Mesenchymal stem cell (in vitro differentiated cells and primary cell): ENCODE measurements at regions not wholly inside any gene's neighbourhood (a gene's known extent, or its start where the extent isn't known, plus 50 kb on each side); places are given as distances from the start of the nearest gene placed in this dataset.

Source experiments
- DNase-seq: peaks from one replicate; pipeline ENCODE4 v3.0.0-alpha.2; 2013
- H2AFZ ChIP-seq: one replicate; pipeline ENCODE4 v1.6.1; 2013; ENCODE audit warnings: low read depth, mild to moderate bottlenecking, control low read depth, inconsistent platforms, low read length, moderate library complexity
- H2AK5ac ChIP-seq: 2 replicates; pipeline ENCODE4 v1.6.1; 2013; ENCODE audit warnings: low read length, moderate library complexity, mild to moderate bottlenecking, inconsistent platforms; ENCODE audit not compliant: severe bottlenecking
- H2BK120ac ChIP-seq: one replicate; pipeline ENCODE4 v1.6.1; 2013; ENCODE audit warnings: low read depth, mild to moderate bottlenecking, inconsistent platforms, low read length, moderate library complexity
- H2BK12ac ChIP-seq, 2 experiments: one replicate each; pipeline ENCODE4 v1.6.1; 2013; ENCODE audit warnings: inconsistent platforms in 2 of 2, low read length in 2 of 2, mild to moderate bottlenecking in 2 of 2, moderate library complexity in 2 of 2, control low read depth in 1 of 2
- H2BK15ac ChIP-seq: one replicate; pipeline ENCODE4 v1.6.1; 2013; ENCODE audit warnings: mild to moderate bottlenecking, low read depth, inconsistent platforms; ENCODE audit not compliant: poor library complexity, severe bottlenecking
- H2BK5ac ChIP-seq: 2 replicates; pipeline ENCODE4 v1.6.1; 2013; ENCODE audit warnings: low read depth, mild to moderate bottlenecking, low read length, control low read depth, inconsistent platforms; ENCODE audit not compliant: poor library complexity, severe bottlenecking
- H3K14ac ChIP-seq, 2 experiments: one replicate each; pipeline ENCODE4 v1.6.1; 2013; ENCODE audit warnings: inconsistent platforms in 2 of 2, low read length in 2 of 2, control low read depth in 1 of 2, mild to moderate bottlenecking in 1 of 2, moderate library complexity in 1 of 2
- H3K18ac ChIP-seq, 2 experiments: one replicate each; pipeline ENCODE4 v1.6.1; 2013; ENCODE audit warnings: inconsistent platforms in 2 of 2, low read length in 2 of 2, control low read depth in 1 of 2, low read depth in 1 of 2, mild to moderate bottlenecking in 1 of 2
- H3K23ac ChIP-seq, 2 experiments: one replicate each; pipeline ENCODE4 v1.6.1; 2013; ENCODE audit warnings: inconsistent platforms in 2 of 2, low read length in 2 of 2, mild to moderate bottlenecking in 2 of 2, moderate library complexity in 2 of 2, control low read depth in 1 of 2
- H3K27ac ChIP-seq: 2 replicates; pipeline ENCODE4 v1.5.1; 2013; ENCODE audit warnings: mild to moderate bottlenecking, moderate library complexity, low read length, control low read depth, inconsistent platforms; ENCODE audit not compliant: poor library complexity, severe bottlenecking
- H3K27me3 ChIP-seq, 2 experiments: 2 replicates each; pipeline versions ENCODE4 v1.6.1 to v1.7.0; 2013; ENCODE audit warnings: low read length in 2 of 2, mild to moderate bottlenecking in 2 of 2, moderate library complexity in 2 of 2, control low read depth in 1 of 2, inconsistent platforms in 1 of 2; ENCODE audit not compliant: control insufficient read depth in 1 of 2, insufficient read depth in 1 of 2
- H3K36me3 ChIP-seq, 2 experiments: 2 replicates each; pipeline versions ENCODE4 v1.6.1 to v1.7.0; 2013; ENCODE audit warnings: low read length in 2 of 2, control low read depth in 1 of 2, inconsistent platforms in 1 of 2, low read depth in 1 of 2, mild to moderate bottlenecking in 1 of 2; ENCODE audit not compliant: insufficient read depth in 2 of 2, control insufficient read depth in 1 of 2
- H3K4ac ChIP-seq, 2 experiments: one replicate each; pipeline ENCODE4 v1.6.1; 2013; ENCODE audit warnings: inconsistent platforms in 2 of 2, low read length in 2 of 2, mild to moderate bottlenecking in 2 of 2, moderate library complexity in 2 of 2, control low read depth in 1 of 2, low read depth in 1 of 2
- H3K4me1 ChIP-seq: 2 replicates; pipeline ENCODE4 v1.6.1; 2013; ENCODE audit warnings: low read depth, low read length, control low read depth; ENCODE audit not compliant: control insufficient read depth, insufficient read depth
- H3K4me2 ChIP-seq: 2 replicates; pipeline ENCODE4 v1.6.1; 2013; ENCODE audit warnings: low read length, mild to moderate bottlenecking, inconsistent platforms; ENCODE audit not compliant: poor library complexity, severe bottlenecking
- H3K4me3 ChIP-seq, 2 experiments: 2 replicates each; pipeline versions ENCODE4 v1.5.1 to v1.7.0; 2013; ENCODE audit warnings: low read length in 2 of 2, mild to moderate bottlenecking in 2 of 2, control low read depth in 1 of 2, low read depth in 1 of 2; ENCODE audit not compliant: insufficient read depth in 1 of 2
- H3K79me1 ChIP-seq: replicated peaks from 2 replicates; pipeline ENCODE4 v1.6.1; 2013; ENCODE audit warnings: mild to moderate bottlenecking, control low read depth, low read length, inconsistent platforms; ENCODE audit not compliant: poor library complexity, severe bottlenecking
- H3K9ac ChIP-seq: 2 replicates; pipeline ENCODE4 v1.7.0; 2013; ENCODE audit warnings: mild to moderate bottlenecking, low read length, moderate library complexity
- H3K9me3 ChIP-seq: 2 replicates; pipeline ENCODE4 v1.7.0; 2013; ENCODE audit warnings: mild to moderate bottlenecking, low read length; ENCODE audit not compliant: control insufficient read depth
- H4K8ac ChIP-seq: one replicate; pipeline ENCODE4 v1.6.1; 2013; ENCODE audit warnings: inconsistent platforms, mild to moderate bottlenecking, low read length, moderate library complexity
- H4K91ac ChIP-seq: one replicate; pipeline ENCODE4 v1.6.1; 2013; ENCODE audit warnings: mild to moderate bottlenecking, low read length, inconsistent platforms
- WGBS: methylation state at CpG from one replicate; pipeline ENCODE4 v1.1.7; 2013; ENCODE audit warnings: mixed read lengths; 5-methylcytosine and 5-hydroxymethylcytosine counted together

- no peak overlapping the region for H2AFZ ChIP-seq
- DNase-seq, result no peak
- H2BK5ac ChIP-seq, result no peak overlapping the region
- no peak overlapping the region for H3K18ac ChIP-seq
- no peaks in the 10 kb centered on the region for H3K27me3 ChIP-seq
- H4K91ac ChIP-seq, result no peak overlapping the region
- WGBS, result 84% methylated on average over 11 of the region's 11 CpGs
- peaks cover 1% of the 10 kb centered on the region for H3K4me1 ChIP-seq
- H3K14ac ChIP-seq, result no peak overlapping the region
- no peak overlapping the region for H3K4ac ChIP-seq
- no peaks in the 10 kb centered on the region for H3K36me3 ChIP-seq
- H2BK12ac ChIP-seq, result no peak overlapping the region
- no peak overlapping the region for H3K27ac ChIP-seq
- H3K9ac ChIP-seq, result no peak overlapping the region
- H3K4me3 ChIP-seq, result no peak overlapping the region
- H4K8ac ChIP-seq, result no peak overlapping the region
- no peak overlapping the region for H2BK15ac ChIP-seq
- H3K23ac ChIP-seq, result no peak overlapping the region
- no peak overlapping the region for H3K4me2 ChIP-seq
- H3K9me3 ChIP-seq, result peaks cover 25% of the 10 kb centered on the region
- no peaks in the 10 kb centered on the region for H3K79me1 ChIP-seq
- no peak overlapping the region for H2BK120ac ChIP-seq
- H2AK5ac ChIP-seq, result no peak overlapping the region
These were observed 461.6 kb upstream of the DPP6 start for GRCh38 chr7:153590571-153590970.

- Histone ChIP-seq H3K4ac (no peak overlapping the region), H3K9ac (no peak overlapping the region), H3K18ac (no peak overlapping the region)
These were observed 444.8 kb upstream of the DPP6 start for GRCh38 chr7:153607354-153607753.

GRCh38 chr7:153616711-153617325 is 435.4 kb upstream of the DPP6 start:
- H3K4ac ChIP-seq, result no peak overlapping the region
- H2AK5ac ChIP-seq, result no peak overlapping the region
- no peaks in the 10 kb centered on the region for H3K4me1 ChIP-seq
- H3K27me3 ChIP-seq, result no peaks in the 10 kb centered on the region
- no peak overlapping the region for H2BK120ac ChIP-seq
- H2BK15ac ChIP-seq, result no peak overlapping the region
- peaks cover 16% of the 10 kb centered on the region for H3K9me3 ChIP-seq
- no peak overlapping the region for H3K18ac ChIP-seq
- no peaks in the 10 kb centered on the region for H3K79me1 ChIP-seq
- no peak overlapping the region for H2BK12ac ChIP-seq
- H2AFZ ChIP-seq, result no peak overlapping the region
- H4K91ac ChIP-seq, result no peak overlapping the region
- no peak for DNase-seq
- H3K27ac ChIP-seq, result no peak overlapping the region
- no peak overlapping the region for H3K4me3 ChIP-seq
- no peak overlapping the region for H3K23ac ChIP-seq
- H3K9ac ChIP-seq, result no peak overlapping the region
- no peak overlapping the region for H2BK5ac ChIP-seq
- no peak overlapping the region for H4K8ac ChIP-seq
- 49% methylated on average over 8 of the region's 8 CpGs for WGBS
- no peak overlapping the region for H3K14ac ChIP-seq
- H3K36me3 ChIP-seq, result no peaks in the 10 kb centered on the region
- H3K4me2 ChIP-seq, result no peak overlapping the region

More at GRCh38 chr7:153607354-153607753, 444.8 kb upstream of the DPP6 start:
- Histone ChIP-seq H2AFZ (no peak overlapping the region), H3K79me1 (no peaks in the 10 kb centered on the region), H2BK12ac (no peak overlapping the region), H3K4me2 (no peak overlapping the region), H4K8ac (no peak overlapping the region), H2BK120ac (no peak overlapping the region), H3K4me1 (no peaks in the 10 kb centered on the region), H3K4me3 (no peak overlapping the region), H3K23ac (no peak overlapping the region), H2BK15ac (no peak overlapping the region), H3K9me3 (peaks cover 46% of the 10 kb centered on the region), H2BK5ac (no peak overlapping the region), H3K36me3 (no peaks in the 10 kb centered on the region), H4K91ac (no peak overlapping the region), H3K14ac (no peak overlapping the region), H2AK5ac (no peak overlapping the region), H3K27ac (no peak overlapping the region), H3K27me3 (no peaks in the 10 kb centered on the region)
- DNase-seq, result no peak
- WGBS, result 68% methylated on average over 3 of the region's 3 CpGs

- H3K79me1 ChIP-seq, result no peaks in the 10 kb centered on the region
- no peaks in the 10 kb centered on the region for H3K4me1 ChIP-seq
- H3K27me3 ChIP-seq, result no peaks in the 10 kb centered on the region
- H2BK12ac ChIP-seq, result no peak overlapping the region
- H2AFZ ChIP-seq, result no peak overlapping the region
- no peak overlapping the region for H2BK15ac ChIP-seq
- H4K91ac ChIP-seq, result no peak overlapping the region
- peaks cover 14% of the 10 kb centered on the region for H3K9me3 ChIP-seq
- H3K27ac ChIP-seq, result no peak overlapping the region
- H3K23ac ChIP-seq, result no peak overlapping the region
- no peak overlapping the region for H4K8ac ChIP-seq
- no peak overlapping the region for H3K18ac ChIP-seq
- H3K14ac ChIP-seq, result no peak overlapping the region
- no peak for DNase-seq
- H3K4me3 ChIP-seq, result no peak overlapping the region
- H2BK5ac ChIP-seq, result no peak overlapping the region
- H2AK5ac ChIP-seq, result no peak overlapping the region
- H2BK120ac ChIP-seq, result no peak overlapping the region
- no peak overlapping the region for H3K4me2 ChIP-seq
- no peaks in the 10 kb centered on the region for H3K36me3 ChIP-seq
- H3K9ac ChIP-seq, result no peak overlapping the region
- no peak overlapping the region for H3K4ac ChIP-seq
These were observed 424.9 kb upstream of the DPP6 start for GRCh38 chr7:153627323-153627722.
